Kidney (tissue), 13 donors: ENCODE measurements at regions not wholly inside any gene's neighbourhood (a gene's known extent, or its start where the extent isn't known, plus 50 kb on each side); places are given as distances from the start of the nearest gene placed in this dataset.
A peak's percentile ranks its signal among the peaks of the same experiment; 100 is the strongest.

Source experiments
- DNase-seq, 5 donors: peaks; one replicate each; pipeline ENCODE4 v3.0.0-alpha.2; 2013 to 2020
- FAIRE-seq: peaks from 2 replicates; lab custom pipeline; 2012; peaks lifted over from hg19 to GRCh38; lab: Jason Lieb, UNC
- H3K27ac ChIP-seq, 2 donors: one replicate each; pipeline ENCODE4 v1.7.0; 2013; ENCODE audit warnings: low read depth in 2 of 2, low read length in 2 of 2, inconsistent platforms in 1 of 2
- H3K27me3 ChIP-seq: one replicate; pipeline ENCODE4 v1.7.1; 2013; ENCODE audit warnings: low read length, inconsistent platforms; ENCODE audit not compliant: control insufficient read depth, insufficient read depth
- H3K36me3 ChIP-seq, 3 donors: one replicate each; pipeline versions ENCODE4 v1.7.0 to v1.7.1; 2013; ENCODE audit warnings: low read length in 3 of 3, control low read depth in 1 of 3, inconsistent platforms in 1 of 3; ENCODE audit not compliant: insufficient read depth in 3 of 3, control insufficient read depth in 2 of 3
- H3K4me1 ChIP-seq, 3 donors: one replicate each; pipeline versions ENCODE4 v1.7.0 to v1.7.1; 2013; ENCODE audit warnings: low read length in 3 of 3, inconsistent platforms in 1 of 3, low read depth in 1 of 3; ENCODE audit not compliant: control insufficient read depth in 2 of 3, insufficient read depth in 2 of 3
- H3K4me3 ChIP-seq, 3 donors: one replicate each; pipeline versions ENCODE4 v1.7.0 to v1.8.1; 2013; ENCODE audit warnings: low read length in 3 of 3, control low read depth in 1 of 3, inconsistent platforms in 1 of 3
- H3K9ac ChIP-seq, 3 donors: one replicate each; pipeline versions ENCODE4 v1.7.0 to v1.7.1; 2013; ENCODE audit warnings: low read length in 3 of 3, control low read depth in 1 of 3, inconsistent platforms in 1 of 3
- H3K9me3 ChIP-seq, 3 donors: one replicate each; pipeline versions ENCODE4 v1.7.0 to v1.7.1; 2013; ENCODE audit warnings: low read length in 3 of 3, control low read depth in 1 of 3, inconsistent platforms in 1 of 3; ENCODE audit not compliant: control insufficient read depth in 2 of 3, insufficient read depth in 1 of 3
- intact Hi-C: fragments of 100-400 bp; cut with DNase I; formaldehyde crosslinking; loops from one replicate; pipeline ENCODE4 v1.11.1; 2022
- TF ChIP-seq, protein P1 (sequence below): IDR thresholded peaks from 3 replicates; pipeline ENCODE4 v1.5.1; 2012; ENCODE audit warnings: mild to moderate bottlenecking, moderate library complexity, borderline replicate concordance; ENCODE audit not compliant: insufficient read depth; ENCODE audit errors: extremely low read depth
- donor health status: control.
- donor health status: control.
- donor health status: control.
- donor health status: control.
- donor health status: control.
- donor health status: DM: yes; HTN: yes; CAD: no.
- donor health status: Normal renal cell carcinoma (clear cell type).

DNA sequence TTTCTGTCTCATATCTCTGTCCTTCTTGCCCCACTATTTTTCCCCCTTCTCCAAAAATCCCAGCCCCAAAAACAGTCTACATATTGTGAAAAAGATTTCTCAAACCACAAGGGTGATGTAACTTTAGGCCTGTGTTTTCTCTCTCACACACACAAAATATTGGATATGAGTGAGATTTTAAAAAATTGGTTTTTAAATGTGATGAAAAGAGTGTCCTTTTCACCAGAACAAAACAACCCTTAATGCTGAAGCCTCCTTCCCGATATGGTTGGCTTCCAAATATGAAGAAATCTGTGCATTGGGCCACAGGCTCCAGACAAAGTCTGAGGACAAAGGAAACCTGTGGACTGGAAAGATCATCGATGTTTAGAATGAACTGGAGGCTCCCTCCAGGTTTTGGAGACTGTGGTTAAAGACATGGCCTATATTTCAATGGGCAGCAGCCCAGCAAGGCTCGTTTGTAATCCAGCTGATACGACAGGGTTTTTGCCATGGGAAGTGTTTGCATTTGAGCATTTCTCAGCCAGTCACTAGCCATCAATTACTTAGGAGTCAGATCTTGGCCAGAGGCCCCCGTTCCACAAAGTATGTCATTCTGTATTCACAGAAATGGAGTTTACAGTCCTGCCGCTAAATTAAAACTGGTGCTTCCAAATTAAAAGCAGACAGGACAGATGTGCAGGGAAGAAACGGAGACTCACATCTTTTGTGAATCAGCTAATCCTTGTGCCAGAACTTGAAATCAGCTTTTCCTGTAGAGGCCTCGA, 546.3 kb downstream of the EBF1 start:
- H3K9ac ChIP-seq, result no peak overlapping the region
- H3K27me3 ChIP-seq, result no peaks in the 10 kb centered on the region
- no peaks in the 10 kb centered on the region for H3K4me1 ChIP-seq
- DNase-seq (peak in 1 of 5 donors; percentile 37), FAIRE-seq (no peak)
- intact Hi-C loops, result no loop called here
- no peaks in the 10 kb centered on the region for H3K36me3 ChIP-seq
- H3K9me3 ChIP-seq, result no peaks in the 10 kb centered on the region
- TF ChIP-seq, protein P1, sequence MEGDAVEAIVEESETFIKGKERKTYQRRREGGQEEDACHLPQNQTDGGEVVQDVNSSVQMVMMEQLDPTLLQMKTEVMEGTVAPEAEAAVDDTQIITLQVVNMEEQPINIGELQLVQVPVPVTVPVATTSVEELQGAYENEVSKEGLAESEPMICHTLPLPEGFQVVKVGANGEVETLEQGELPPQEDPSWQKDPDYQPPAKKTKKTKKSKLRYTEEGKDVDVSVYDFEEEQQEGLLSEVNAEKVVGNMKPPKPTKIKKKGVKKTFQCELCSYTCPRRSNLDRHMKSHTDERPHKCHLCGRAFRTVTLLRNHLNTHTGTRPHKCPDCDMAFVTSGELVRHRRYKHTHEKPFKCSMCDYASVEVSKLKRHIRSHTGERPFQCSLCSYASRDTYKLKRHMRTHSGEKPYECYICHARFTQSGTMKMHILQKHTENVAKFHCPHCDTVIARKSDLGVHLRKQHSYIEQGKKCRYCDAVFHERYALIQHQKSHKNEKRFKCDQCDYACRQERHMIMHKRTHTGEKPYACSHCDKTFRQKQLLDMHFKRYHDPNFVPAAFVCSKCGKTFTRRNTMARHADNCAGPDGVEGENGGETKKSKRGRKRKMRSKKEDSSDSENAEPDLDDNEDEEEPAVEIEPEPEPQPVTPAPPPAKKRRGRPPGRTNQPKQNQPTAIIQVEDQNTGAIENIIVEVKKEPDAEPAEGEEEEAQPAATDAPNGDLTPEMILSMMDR, result no peak
- no peak overlapping the region for H3K27ac ChIP-seq
- H3K4me3 ChIP-seq, result no peak overlapping the region

DNA sequence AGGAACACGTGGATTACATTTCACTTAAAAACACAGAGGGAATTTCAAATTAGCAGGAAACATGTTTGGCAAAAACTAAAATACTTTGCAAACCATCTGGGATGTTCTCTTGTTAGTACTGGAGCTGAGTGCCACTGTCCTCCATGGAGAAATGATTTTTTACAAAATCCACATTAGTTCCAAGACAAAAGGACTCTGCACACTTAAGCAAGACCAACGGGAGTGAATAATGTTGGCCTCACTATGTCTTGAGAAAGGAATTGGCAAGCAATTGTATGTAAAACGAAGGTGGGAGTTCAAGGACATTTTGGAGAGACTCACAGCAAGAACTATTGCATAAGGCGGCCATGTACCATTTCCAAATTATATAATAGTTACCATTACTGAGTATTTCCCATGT, 547.5 kb downstream of the EBF1 start:
- TF ChIP-seq, protein P1, result no peak
- Histone ChIP-seq H3K9ac (no peak overlapping the region), H3K9me3 (no peaks in the 10 kb centered on the region), H3K4me1 (no peaks in the 10 kb centered on the region), H3K4me3 (no peak overlapping the region), H3K27me3 (no peaks in the 10 kb centered on the region), H3K27ac (no peak overlapping the region), H3K36me3 (no peaks in the 10 kb centered on the region)
- FAIRE-seq (no peak), DNase-seq (no peak)
- intact Hi-C loops, result no loop called here

DNA sequence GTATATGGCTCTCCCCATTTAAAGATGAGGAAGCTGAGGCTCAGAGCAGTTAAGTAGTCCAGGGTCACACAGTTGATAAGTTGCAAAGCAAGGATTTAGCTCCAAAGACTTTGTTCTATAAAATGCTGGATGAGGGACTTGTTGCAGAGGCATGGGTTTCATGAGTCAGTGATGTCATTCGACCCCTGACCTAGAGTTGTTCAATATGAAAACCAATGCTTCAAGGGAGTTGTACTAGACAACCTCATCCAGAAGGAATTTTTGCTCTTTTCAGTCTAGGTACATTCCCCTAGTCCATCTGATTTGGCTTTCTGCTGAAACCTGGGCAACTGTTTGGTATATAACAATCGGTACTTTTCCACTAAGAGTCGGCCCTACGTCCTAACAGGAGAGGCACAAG, 550.4 kb downstream of the EBF1 start:
- no peaks in the 10 kb centered on the region for H3K4me1 ChIP-seq
- H3K4me3 ChIP-seq, result no peak overlapping the region
- DNase-seq (no peak), FAIRE-seq (no peak)
- no peak overlapping the region for H3K27ac ChIP-seq
- intact Hi-C loops, result no loop called here
- no peaks in the 10 kb centered on the region for H3K36me3 ChIP-seq
- H3K9me3 ChIP-seq, result no peaks in the 10 kb centered on the region
- H3K9ac ChIP-seq, result no peak overlapping the region
- H3K27me3 ChIP-seq, result no peaks in the 10 kb centered on the region
- TF ChIP-seq, protein P1, result no peak
